Activated CD8-positive, alpha-beta T cell treated with anti-CD3 and anti-CD28 coated beads, Interleukin-2, amount 10 ng/mL, durations not matched to agents 7 days and 5 days (primary cell): ENCODE measurements at regions not wholly inside any gene's neighbourhood (a gene's known extent, or its start where the extent isn't known, plus 50 kb on each side); places are given as distances from the start of the nearest gene placed in this dataset.
"Not testable (repeated sequence)": the region's sequence is repeated elsewhere in the genome, so short reads cannot be mapped to it uniquely, and the experiment has no call there.

Experiments
- ATAC-seq: fragments of 150-1000 bp; cut with Tn5 transposase; one replicate; pipeline ENCODE4 v1.10.0; 2021; ENCODE audit warnings: moderate library complexity
- CTCF ChIA-PET: fragments of 350-600 bp; sonication (Branson Sonifier 250); formaldehyde crosslinking; loops from one replicate; lab custom pipeline; 2021; ENCODE audit warnings: antibody characterized with exemption; lab: Charles Lee
- POLR2A ChIA-PET: fragments of 350-600 bp; sonication (Branson Sonifier 250); formaldehyde crosslinking; loops from one replicate; lab custom pipeline; 2021; ENCODE audit warnings: antibody characterized with exemption; lab: Charles Lee
- DNase-seq: peaks from one replicate; pipeline ENCODE4 v3.0.0-alpha.2; 2020
- H3K27ac Mint-ChIP-seq: one replicate; pipeline ENCODE4 v1.8.0; 2021; ENCODE audit warnings: mild to moderate bottlenecking, mixed read lengths
- H3K27me3 Mint-ChIP-seq: one replicate; pipeline ENCODE4 v1.8.0; 2021; ENCODE audit warnings: low read depth, mixed read lengths
- H3K36me3 Mint-ChIP-seq: one replicate; pipeline ENCODE4 v1.8.0; 2021; ENCODE audit warnings: low read depth, mixed read lengths
- H3K4me1 Mint-ChIP-seq: one replicate; pipeline ENCODE4 v1.8.0; 2021; ENCODE audit warnings: low read depth, mixed read lengths
- H3K4me3 Mint-ChIP-seq: one replicate; pipeline ENCODE4 v1.8.0; 2021; ENCODE audit warnings: mild to moderate bottlenecking, mixed read lengths
- H3K9me3 Mint-ChIP-seq: one replicate; pipeline ENCODE4 v1.8.0; 2022; ENCODE audit warnings: mixed read lengths; ENCODE audit not compliant: insufficient read depth

DNA sequence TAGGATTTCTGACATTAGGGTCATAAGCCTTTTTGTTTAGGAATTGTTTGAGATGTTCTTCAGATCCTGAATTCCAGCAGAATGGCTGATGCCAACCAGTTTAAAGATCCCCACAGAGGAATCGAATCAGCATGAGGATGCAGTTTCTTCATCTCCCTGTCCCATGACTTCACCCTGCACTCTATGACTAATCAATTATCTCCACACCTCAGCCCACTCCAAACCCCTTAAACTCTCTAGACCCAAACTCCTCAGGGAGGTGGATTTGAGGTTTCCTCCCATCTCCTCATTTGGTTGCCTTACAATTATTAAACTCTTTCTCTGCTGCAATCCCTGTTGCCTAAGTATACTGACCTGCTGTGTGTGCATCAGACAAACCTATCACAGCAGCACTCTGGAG is 86.5 kb upstream of the CRY1 start:
- Mint-ChIP-seq H3K9me3 (no peaks in the 10 kb centered on the region), H3K27ac (no peak overlapping the region), H3K4me3 (no peak overlapping the region), H3K36me3 (no peaks in the 10 kb centered on the region), H3K4me1 (peaks cover 24% of the 10 kb centered on the region), H3K27me3 (peaks cover 17% of the 10 kb centered on the region)
- POLR2A ChIA-PET: no interaction called here
- DNase-seq (no peak), ATAC-seq (no peak)
- CTCF ChIA-PET: no interaction called here

DNA sequence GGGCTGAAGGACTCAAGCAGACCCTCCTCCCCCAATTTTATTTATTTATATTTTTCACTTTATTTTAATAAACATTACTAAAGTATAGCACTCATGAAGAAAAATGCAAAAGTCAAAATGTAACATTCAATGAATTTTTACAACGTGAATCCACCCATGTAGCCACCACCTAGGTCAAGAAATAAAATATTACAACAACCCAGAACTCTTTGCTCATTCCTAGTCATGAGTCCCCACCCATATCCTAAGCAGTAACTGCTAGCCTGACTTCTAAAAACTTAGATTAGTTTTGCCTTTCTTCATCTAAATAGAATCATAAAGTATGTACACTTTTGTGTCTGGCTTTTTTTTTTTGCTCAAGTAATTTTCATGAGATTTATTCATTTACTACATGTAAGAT is 86.9 kb upstream of the CRY1 start:
- ChIA-PET CTCF (no interaction called here), POLR2A (no interaction called here)
- no peaks in the 10 kb centered on the region for H3K9me3 Mint-ChIP-seq
- DNase-seq (no peak), ATAC-seq (no peak)
- H3K27ac Mint-ChIP-seq: no peak overlapping the region
- H3K4me1 Mint-ChIP-seq: peaks cover 24% of the 10 kb centered on the region
- no peak overlapping the region for H3K4me3 Mint-ChIP-seq
- peaks cover 13% of the 10 kb centered on the region for H3K27me3 Mint-ChIP-seq
- no peaks in the 10 kb centered on the region for H3K36me3 Mint-ChIP-seq

DNA sequence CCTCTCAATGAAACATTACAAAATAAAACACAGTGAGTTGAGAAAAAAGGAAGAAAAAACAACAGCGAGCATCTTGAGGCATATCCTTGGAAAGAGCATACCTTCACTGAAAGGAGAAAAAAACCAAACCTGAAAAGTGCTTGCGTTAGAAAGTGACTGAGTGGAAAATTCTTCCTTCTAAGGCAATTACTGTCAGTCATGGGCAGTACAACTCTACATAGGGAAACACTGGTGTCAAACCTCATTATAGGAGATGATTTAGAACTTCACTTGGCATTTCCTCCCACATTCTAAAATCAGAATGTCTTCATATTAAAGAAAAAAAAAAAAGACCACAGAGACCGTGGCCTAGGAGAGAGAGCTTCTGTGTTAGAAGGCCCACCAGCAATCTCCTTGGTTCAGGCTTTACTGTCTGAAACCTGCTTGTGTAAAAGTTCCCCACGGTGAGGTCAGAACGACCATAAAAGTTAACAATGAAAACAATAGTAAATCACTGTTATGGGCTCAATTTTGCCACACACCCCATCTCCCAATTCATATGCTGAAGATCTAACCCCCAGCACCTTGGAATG is 91.1 kb upstream of the CRY1 start:
- CTCF ChIA-PET: no interaction called here
- H3K4me3 Mint-ChIP-seq: no peak overlapping the region

DNA sequence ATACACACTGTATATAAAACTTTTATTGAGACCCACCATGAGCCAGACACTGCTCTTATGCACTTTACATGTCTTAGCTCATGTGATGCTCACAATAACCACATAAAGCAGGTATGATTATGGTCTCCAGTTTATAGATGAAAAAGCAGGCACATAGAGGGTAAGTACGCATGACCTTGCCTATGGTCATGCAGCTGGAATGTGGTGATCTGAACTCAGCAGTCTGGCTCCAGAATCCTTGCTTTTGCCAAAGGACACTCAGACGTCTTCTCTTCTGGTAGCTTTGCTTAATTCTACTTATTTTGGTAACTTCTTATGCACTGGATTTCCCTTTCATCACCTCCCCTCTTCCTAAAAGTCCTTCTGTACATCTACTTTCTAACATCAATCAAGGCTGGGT is 103.3 kb upstream of the CRY1 start:
- ChIA-PET CTCF (no interaction called here), POLR2A (no interaction called here)
- H3K27ac Mint-ChIP-seq: no peak overlapping the region

More for the DNA sequence above, 91.1 kb upstream of the CRY1 start:
- no peak overlapping the region for H3K27ac Mint-ChIP-seq
- ATAC-seq: no peak
- POLR2A ChIA-PET: no interaction called here
- no peaks in the 10 kb centered on the region for H3K36me3 Mint-ChIP-seq
- no peak for DNase-seq
- H3K9me3 Mint-ChIP-seq: no peaks in the 10 kb centered on the region
- peaks cover 26% of the 10 kb centered on the region for H3K27me3 Mint-ChIP-seq
- peaks cover 8% of the 10 kb centered on the region for H3K4me1 Mint-ChIP-seq

DNA sequence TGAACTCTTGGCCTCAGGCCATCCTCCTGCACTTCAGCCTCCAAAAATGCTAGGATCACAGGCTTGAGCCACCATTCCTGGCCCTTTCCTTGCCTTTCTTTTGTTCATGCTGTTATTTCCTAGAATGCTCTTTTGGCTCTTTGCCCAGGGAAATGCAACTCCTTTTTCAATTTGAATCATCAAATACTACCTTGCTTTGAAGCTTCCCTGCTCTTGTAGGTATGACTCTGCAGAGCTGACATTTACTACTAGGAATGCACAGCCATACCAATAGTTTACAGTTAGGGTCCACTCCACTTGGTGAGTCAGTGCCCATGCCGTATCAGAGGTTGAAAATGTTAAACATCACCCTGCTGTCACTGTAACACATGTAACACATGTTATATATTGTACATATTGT is 107.0 kb upstream of the CRY1 start:
- H3K4me3 Mint-ChIP-seq: no peak overlapping the region
- no peak overlapping the region for H3K27ac Mint-ChIP-seq
- ATAC-seq (no peak), DNase-seq (no peak)
- H3K36me3 Mint-ChIP-seq: no peaks in the 10 kb centered on the region
- CTCF ChIA-PET: interaction anchor here (1.3 to 1.5 kb wide), 2 partner anchors 68 to 201 kb away, joined by 3 to 7 read pairs; no protein-coding TSS in a partner anchor
- peaks cover 15% of the 10 kb centered on the region for H3K27me3 Mint-ChIP-seq
- H3K9me3 Mint-ChIP-seq: no peaks in the 10 kb centered on the region
- POLR2A ChIA-PET: no interaction called here
- H3K4me1 Mint-ChIP-seq: no peaks in the 10 kb centered on the region

More for the DNA sequence above, 103.3 kb upstream of the CRY1 start:
- DNase-seq: no peak
- no peak overlapping the region for H3K4me3 Mint-ChIP-seq
- H3K36me3 Mint-ChIP-seq: no peaks in the 10 kb centered on the region
- H3K9me3 Mint-ChIP-seq: no peaks in the 10 kb centered on the region
- no peaks in the 10 kb centered on the region for H3K4me1 Mint-ChIP-seq
- no peak for ATAC-seq
- H3K27me3 Mint-ChIP-seq: peaks cover 13% of the 10 kb centered on the region

DNA sequence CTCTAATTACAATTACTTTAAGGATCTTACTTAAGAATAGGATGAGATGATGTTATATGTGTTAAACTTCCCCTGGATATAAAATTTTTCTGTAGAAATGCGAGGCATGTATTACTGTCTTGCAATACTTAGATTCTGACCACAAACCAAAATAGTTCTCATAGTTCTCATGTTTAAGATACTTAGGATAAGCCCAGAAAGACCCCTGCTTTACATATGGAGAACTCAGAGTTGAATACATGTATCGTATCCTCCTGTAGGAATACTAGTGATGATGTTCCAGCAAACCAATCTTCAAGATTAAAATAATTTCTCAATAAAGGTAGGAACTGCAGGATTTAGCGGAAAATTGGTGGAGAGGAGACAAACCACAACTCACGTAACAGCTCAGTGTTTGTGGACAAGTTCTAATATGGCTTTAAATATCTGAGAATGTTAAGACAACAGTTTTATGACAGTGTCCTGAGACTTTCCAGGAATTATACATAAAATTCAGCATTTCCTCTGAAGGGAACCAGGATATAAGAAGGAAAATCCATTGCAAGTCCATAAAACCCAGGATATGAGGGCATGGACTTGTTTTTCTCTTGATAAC is 114.7 kb upstream of the CRY1 start:
- Mint-ChIP-seq H3K27me3 (peaks cover 8% of the 10 kb centered on the region), H3K4me3 (no peak overlapping the region), H3K9me3 (peaks cover 3% of the 10 kb centered on the region), H3K4me1 (no peaks in the 10 kb centered on the region), H3K36me3 (no peaks in the 10 kb centered on the region), H3K27ac (no peak overlapping the region)
- no peak for DNase-seq
- CTCF ChIA-PET: no interaction called here
- POLR2A ChIA-PET: no interaction called here
- no peak for ATAC-seq

DNA sequence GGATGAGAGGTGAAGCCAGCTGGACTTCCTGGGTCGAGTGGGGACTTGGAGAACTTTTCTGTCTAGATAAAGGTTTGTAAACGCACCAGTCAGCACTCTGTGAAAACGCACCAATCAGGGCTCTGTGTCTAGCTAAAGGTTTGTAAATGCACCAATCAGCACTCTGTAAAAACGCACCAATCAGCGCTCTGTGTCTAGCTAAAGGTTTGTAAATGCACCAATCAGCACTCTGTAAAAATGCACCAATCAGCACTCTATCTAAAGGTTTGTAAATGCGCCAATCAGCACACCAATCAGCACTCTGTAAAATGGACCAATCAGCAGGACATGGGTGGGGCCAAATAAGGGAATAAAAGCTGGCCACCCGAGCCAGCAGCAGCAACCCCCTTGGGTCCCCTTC is 116.4 kb upstream of the CRY1 start:
- H3K4me3 Mint-ChIP-seq, CTCF ChIA-PET, ATAC-seq, H3K27ac Mint-ChIP-seq, H3K4me1 Mint-ChIP-seq, H3K36me3 Mint-ChIP-seq, H3K9me3 Mint-ChIP-seq, POLR2A ChIA-PET, DNase-seq, H3K27me3 Mint-ChIP-seq: not testable (repeated sequence)

DNA sequence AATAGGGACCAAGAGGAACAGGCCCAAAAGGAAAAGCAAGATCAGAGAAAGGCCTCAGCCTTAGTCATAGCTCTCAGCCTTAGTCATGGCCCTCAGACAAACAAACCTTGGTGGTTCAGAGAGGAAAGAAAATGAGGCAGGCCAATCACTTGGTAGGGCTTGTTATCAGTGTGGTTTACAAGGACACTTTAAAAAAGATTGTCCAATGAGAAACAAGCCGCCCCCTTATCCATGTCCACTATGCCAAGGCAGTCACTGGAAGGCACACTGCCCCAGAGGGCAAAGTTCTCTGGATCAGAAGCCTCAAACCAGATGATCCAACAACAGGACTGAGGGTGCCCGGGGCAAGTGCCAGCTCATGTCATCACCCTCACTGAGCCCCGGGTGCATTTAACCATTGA is 121.0 kb upstream of the CRY1 start:
- H3K27ac Mint-ChIP-seq, H3K4me1 Mint-ChIP-seq, ATAC-seq, DNase-seq, H3K27me3 Mint-ChIP-seq, H3K9me3 Mint-ChIP-seq, H3K4me3 Mint-ChIP-seq, POLR2A ChIA-PET, CTCF ChIA-PET, H3K36me3 Mint-ChIP-seq: not testable (repeated sequence)

DNA sequence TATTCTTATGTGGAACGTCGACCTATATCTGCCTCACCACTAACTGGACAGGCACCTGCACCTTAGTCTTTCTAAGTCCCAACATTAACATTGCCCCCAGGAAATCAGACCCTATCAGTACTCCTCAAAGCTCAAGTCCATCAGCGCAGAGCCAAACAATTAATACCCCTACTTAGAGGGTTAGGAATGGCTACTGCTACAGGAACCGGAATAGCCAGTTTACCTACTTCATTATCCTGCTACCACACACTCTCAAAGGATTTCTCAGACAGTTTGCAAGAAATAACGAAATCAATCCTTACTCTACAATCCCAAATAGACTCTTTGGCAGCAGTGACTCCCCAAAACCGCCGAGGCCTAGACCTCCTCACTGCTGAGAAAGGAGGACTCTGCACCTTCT is 123.1 kb upstream of the CRY1 start:
- H3K9me3 Mint-ChIP-seq, H3K4me1 Mint-ChIP-seq, ATAC-seq, CTCF ChIA-PET, H3K36me3 Mint-ChIP-seq, POLR2A ChIA-PET, H3K4me3 Mint-ChIP-seq, H3K27ac Mint-ChIP-seq, DNase-seq: not testable (repeated sequence)
- H3K27me3 Mint-ChIP-seq: peaks cover 10% of the 10 kb centered on the region

DNA sequence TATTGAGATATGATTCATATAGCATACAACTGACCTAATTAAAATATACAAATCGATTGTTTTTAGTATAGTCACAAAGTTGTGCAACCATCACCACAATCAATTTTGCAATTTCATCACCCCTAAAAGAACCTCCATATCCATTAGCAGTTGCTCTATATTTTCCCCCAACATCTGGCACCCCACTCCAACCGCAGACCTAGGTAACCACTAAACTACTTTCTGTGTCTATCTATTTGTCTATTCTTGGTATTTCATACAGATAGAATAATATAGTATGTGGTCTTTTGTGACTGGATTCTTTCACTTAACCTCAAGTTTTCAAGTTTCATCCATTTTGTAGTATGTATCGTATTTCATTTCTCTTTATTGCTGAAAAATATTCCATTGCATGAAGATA is 126.0 kb upstream of the CRY1 start:
- POLR2A ChIA-PET: no interaction called here
- H3K4me1 Mint-ChIP-seq: no peaks in the 10 kb centered on the region
- DNase-seq: no peak
- H3K27ac Mint-ChIP-seq: no peak overlapping the region
- CTCF ChIA-PET: interaction anchor here (1.5 kb wide), 1 partner anchor 88 kb away, joined by 3 read pairs; no protein-coding TSS in a partner anchor
- no peak overlapping the region for H3K4me3 Mint-ChIP-seq
- no peaks in the 10 kb centered on the region for H3K36me3 Mint-ChIP-seq
- ATAC-seq: no peak
- peaks cover 17% of the 10 kb centered on the region for H3K27me3 Mint-ChIP-seq
- H3K9me3 Mint-ChIP-seq: no peaks in the 10 kb centered on the region

DNA sequence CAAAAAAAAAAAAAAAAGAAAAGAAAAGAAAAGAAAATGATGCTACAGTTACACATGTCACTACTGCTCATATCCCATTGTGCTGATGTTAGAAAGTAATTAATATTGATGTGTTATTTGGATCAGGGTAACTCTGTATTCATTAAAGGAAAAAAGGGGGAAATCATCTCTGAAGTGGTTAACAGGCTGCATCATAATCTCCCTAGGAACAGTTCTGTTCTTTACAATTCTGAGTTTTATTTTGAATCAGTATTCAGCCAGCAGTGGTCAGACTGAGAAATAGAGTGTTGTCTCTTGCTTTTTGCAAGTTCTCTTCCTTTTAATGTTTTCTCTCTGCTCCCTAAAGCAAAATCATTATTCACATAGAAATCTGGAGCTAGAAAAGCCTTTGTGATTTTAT is 128.6 kb upstream of the CRY1 start:
- no peaks in the 10 kb centered on the region for H3K4me1 Mint-ChIP-seq
- DNase-seq (no peak), ATAC-seq (no peak)
- no peak overlapping the region for H3K4me3 Mint-ChIP-seq
- CTCF ChIA-PET: interaction anchor here (1.8 kb wide), 1 partner anchor 83 kb away, joined by 5 read pairs; no protein-coding TSS in a partner anchor
- peaks cover 20% of the 10 kb centered on the region for H3K27me3 Mint-ChIP-seq
- H3K27ac Mint-ChIP-seq: no peak overlapping the region
- no peaks in the 10 kb centered on the region for H3K36me3 Mint-ChIP-seq
- no peaks in the 10 kb centered on the region for H3K9me3 Mint-ChIP-seq
- POLR2A ChIA-PET: no interaction called here

DNA sequence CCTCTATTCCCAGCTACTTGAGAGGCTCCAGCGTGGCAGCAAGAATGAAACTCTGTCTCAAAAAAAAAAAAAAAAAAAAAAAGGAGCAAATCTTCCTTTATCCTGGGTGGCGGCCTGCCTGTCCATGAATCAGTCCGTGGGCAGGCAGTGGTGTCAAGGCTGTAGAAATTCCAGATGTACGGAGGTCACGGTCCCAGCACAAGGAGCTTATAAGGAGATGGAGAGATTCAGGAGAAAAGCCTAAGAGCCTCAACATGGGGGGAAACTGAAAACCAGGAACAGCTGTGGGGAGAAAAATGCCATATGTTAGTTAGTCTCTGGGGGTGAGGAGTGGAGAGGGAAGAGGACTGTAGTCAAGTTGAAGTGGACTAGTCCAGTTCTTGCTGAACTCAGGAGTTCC is 130.5 kb upstream of the CRY1 start:
- no peaks in the 10 kb centered on the region for H3K36me3 Mint-ChIP-seq
- DNase-seq (no peak), ATAC-seq (no peak)
- no peak overlapping the region for H3K27ac Mint-ChIP-seq
- H3K4me3 Mint-ChIP-seq: no peak overlapping the region
- ChIA-PET POLR2A (no interaction called here), CTCF (interaction anchor here (1.8 kb wide), 1 partner anchor 81 kb away, joined by 5 read pairs; no protein-coding TSS in a partner anchor)
- no peaks in the 10 kb centered on the region for H3K9me3 Mint-ChIP-seq
- H3K27me3 Mint-ChIP-seq: peaks cover 20% of the 10 kb centered on the region
- H3K4me1 Mint-ChIP-seq: no peaks in the 10 kb centered on the region
